Uterus (tissue), 2 donors: ENCODE measurements at regions not wholly inside any gene's neighbourhood (a gene's known extent, or its start where the extent isn't known, plus 50 kb on each side); places are given as distances from the start of the nearest gene placed in this dataset.

Experiments
- POLR2A ChIP-seq, 2 donors: fragments of 450-650 bp; IDR thresholded peaks; one replicate each; pipeline ENCODE4 v1.6.1; 2016; ENCODE audit warnings: antibody characterized with exemption in 2 of 2, mild to moderate bottlenecking in 1 of 2, moderate library complexity in 1 of 2
- TF ChIP-seq, protein P1 (sequence below), 4 experiments: fragments of 200-600 bp in 2 of 4; fragments of 450-650 bp in 2 of 4; sonication (generic) in 2 of 4; IDR thresholded peaks; one replicate each; pipeline ENCODE4 v1.5.1; 2016 to 2019; ENCODE audit warnings: antibody characterized with exemption in 4 of 4, mild to moderate bottlenecking in 2 of 4, moderate library complexity in 1 of 4

DNA sequence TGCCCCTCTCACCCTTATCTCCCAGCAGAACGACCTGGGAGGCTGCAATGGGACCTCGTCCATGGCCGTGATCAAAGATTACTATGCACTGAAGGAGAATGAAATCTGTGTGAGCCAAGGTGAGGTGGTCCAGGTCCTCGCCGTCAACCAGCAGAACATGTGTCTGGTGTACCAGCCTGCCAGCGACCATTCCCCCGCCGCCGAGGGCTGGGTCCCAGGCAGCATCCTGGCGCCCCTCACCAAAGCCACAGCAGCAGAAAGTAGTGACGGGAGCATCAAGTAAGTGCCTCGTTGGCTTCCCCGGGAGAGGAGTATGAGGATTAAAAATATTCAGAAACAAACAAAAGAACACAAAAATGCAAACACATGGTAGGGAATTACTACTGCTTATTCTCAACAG, 55.9 kb upstream of the UMPS start:
- TF ChIP-seq POLR2A (IDR thresholded peaks at IDR 0.05), result no peak
- TF ChIP-seq, protein P1, sequence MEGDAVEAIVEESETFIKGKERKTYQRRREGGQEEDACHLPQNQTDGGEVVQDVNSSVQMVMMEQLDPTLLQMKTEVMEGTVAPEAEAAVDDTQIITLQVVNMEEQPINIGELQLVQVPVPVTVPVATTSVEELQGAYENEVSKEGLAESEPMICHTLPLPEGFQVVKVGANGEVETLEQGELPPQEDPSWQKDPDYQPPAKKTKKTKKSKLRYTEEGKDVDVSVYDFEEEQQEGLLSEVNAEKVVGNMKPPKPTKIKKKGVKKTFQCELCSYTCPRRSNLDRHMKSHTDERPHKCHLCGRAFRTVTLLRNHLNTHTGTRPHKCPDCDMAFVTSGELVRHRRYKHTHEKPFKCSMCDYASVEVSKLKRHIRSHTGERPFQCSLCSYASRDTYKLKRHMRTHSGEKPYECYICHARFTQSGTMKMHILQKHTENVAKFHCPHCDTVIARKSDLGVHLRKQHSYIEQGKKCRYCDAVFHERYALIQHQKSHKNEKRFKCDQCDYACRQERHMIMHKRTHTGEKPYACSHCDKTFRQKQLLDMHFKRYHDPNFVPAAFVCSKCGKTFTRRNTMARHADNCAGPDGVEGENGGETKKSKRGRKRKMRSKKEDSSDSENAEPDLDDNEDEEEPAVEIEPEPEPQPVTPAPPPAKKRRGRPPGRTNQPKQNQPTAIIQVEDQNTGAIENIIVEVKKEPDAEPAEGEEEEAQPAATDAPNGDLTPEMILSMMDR (IDR thresholded peaks at IDR 0.05), result no peak
